Liver (tissue), 8 donors: ENCODE measurements at regions not wholly inside any gene's neighbourhood (a gene's known extent, or its start where the extent isn't known, plus 50 kb on each side); places are given as distances from the start of the nearest gene placed in this dataset.

Experiments used
- DNase-seq: peaks from one replicate; pipeline ENCODE4 v3.0.0-alpha.2; 2017; ENCODE audit warnings: low spot score
- H3K27ac ChIP-seq, 2 donors: one replicate each; pipeline ENCODE4 v1.7.0; 2013; ENCODE audit warnings: inconsistent platforms in 2 of 2, low read length in 2 of 2, control low read depth in 1 of 2, low read depth in 1 of 2, mild to moderate bottlenecking in 1 of 2
- H3K27me3 ChIP-seq, 4 donors: one replicate each; pipeline versions ENCODE4 v1.6.1 to v1.7.0; 2013; ENCODE audit warnings: low read length in 3 of 4, inconsistent platforms in 1 of 4, mild to moderate bottlenecking in 1 of 4, moderate library complexity in 1 of 4; ENCODE audit not compliant: control insufficient read depth in 4 of 4, insufficient read depth in 4 of 4
- H3K36me3 ChIP-seq, 4 donors: one replicate each; pipeline versions ENCODE4 v1.6.1 to v1.7.0; 2013; ENCODE audit warnings: low read length in 3 of 4, mild to moderate bottlenecking in 3 of 4, low read depth in 1 of 4, moderate library complexity in 1 of 4; ENCODE audit not compliant: control insufficient read depth in 4 of 4, insufficient read depth in 3 of 4
- H3K4me1 ChIP-seq, 4 donors: one replicate each; pipeline versions ENCODE4 v1.6.1 to v1.7.0; 2013; ENCODE audit warnings: low read length in 3 of 4, mild to moderate bottlenecking in 3 of 4, moderate library complexity in 1 of 4; ENCODE audit not compliant: control insufficient read depth in 4 of 4, insufficient read depth in 4 of 4
- H3K4me3 ChIP-seq, 3 donors: one replicate each; pipeline versions ENCODE4 v1.6.1 to v1.7.0; 2013; ENCODE audit warnings: low read length in 3 of 3, control low read depth in 1 of 3, low read depth in 1 of 3, mild to moderate bottlenecking in 1 of 3
- H3K9ac ChIP-seq, 2 donors: one replicate each; pipeline ENCODE4 v1.7.0; 2013; ENCODE audit warnings: low read length in 2 of 2, mild to moderate bottlenecking in 2 of 2, moderate library complexity in 2 of 2, control low read depth in 1 of 2, low read depth in 1 of 2
- H3K9me3 ChIP-seq, 4 donors: one replicate each; pipeline versions ENCODE4 v1.6.1 to v1.7.0; 2013; ENCODE audit warnings: low read length in 3 of 4; ENCODE audit not compliant: control insufficient read depth in 4 of 4
- CTCF ChIP-seq: fragments of 150-350 bp; IDR thresholded peaks from 2 replicates; pipeline ENCODE4 v1.5.1; 2017; ENCODE audit warnings: improper control_type of control experiment, low read depth, low read length; ENCODE audit not compliant: missing input control
- EGR1 ChIP-seq, 2 donors: IDR thresholded peaks; 2 replicates each; pipeline ENCODE4 v1.6.1; 2016 to 2018; ENCODE audit warnings: antibody characterized with exemption in 2 of 2, low read depth in 2 of 2
- FOXA1 ChIP-seq: IDR thresholded peaks from 2 replicates; pipeline ENCODE4 v1.6.1; 2016; ENCODE audit warnings: antibody characterized with exemption
- FOXA2 ChIP-seq: IDR thresholded peaks from 2 replicates; pipeline ENCODE4 v1.6.1; 2016; ENCODE audit warnings: antibody characterized with exemption
- GABPA ChIP-seq, 2 donors: IDR thresholded peaks in 1 of 2; conservative IDR thresholded peaks in 1 of 2; 2 replicates each; pipeline ENCODE4 v1.6.1; 2016; ENCODE audit warnings: antibody characterized with exemption in 2 of 2, mild to moderate bottlenecking in 1 of 2, moderate library complexity in 1 of 2
- HNF4G ChIP-seq: IDR thresholded peaks from 2 replicates; pipeline ENCODE4 v1.6.1; 2016; ENCODE audit warnings: antibody characterized with exemption
- JUND ChIP-seq, 2 donors: IDR thresholded peaks; 2 replicates each; pipeline ENCODE4 v1.6.1; 2016; ENCODE audit warnings: antibody characterized with exemption in 2 of 2
- MAX ChIP-seq: IDR thresholded peaks from 2 replicates; pipeline ENCODE4 v1.6.1; 2016; ENCODE audit warnings: antibody characterized with exemption
- RAD21 ChIP-seq, 2 donors: IDR thresholded peaks; 2 replicates each; pipeline ENCODE4 v1.6.1; 2016; ENCODE audit warnings: antibody characterized with exemption in 2 of 2, mild to moderate bottlenecking in 2 of 2
- REST ChIP-seq: IDR thresholded peaks from 2 replicates; pipeline ENCODE4 v1.6.1; 2016; ENCODE audit warnings: antibody characterized with exemption, mild to moderate bottlenecking
- SP1 ChIP-seq: IDR thresholded peaks from 2 replicates; pipeline ENCODE4 v1.6.1; 2018; ENCODE audit warnings: antibody characterized with exemption, mild to moderate bottlenecking
- TAF1 ChIP-seq: conservative IDR thresholded peaks from 2 replicates; pipeline ENCODE4 v1.6.1; 2016; ENCODE audit warnings: antibody characterized with exemption, mild to moderate bottlenecking
- YY1 ChIP-seq: IDR thresholded peaks from 2 replicates; pipeline ENCODE4 v1.6.1; 2016; ENCODE audit warnings: antibody characterized with exemption, mild to moderate bottlenecking
- ZBTB33 ChIP-seq: IDR thresholded peaks from 2 replicates; pipeline ENCODE4 v1.6.1; 2016; ENCODE audit warnings: antibody characterized with exemption
- WGBS: extraction: QIAGEN DNeasy Blood & Tissue Kit; methylation state at CpG from one replicate; pipeline ENCODE4 v1.1.7; 2013; 5-methylcytosine and 5-hydroxymethylcytosine counted together
- donor health status: healthy.
- donor health status: healthy.
- donor health status: healthy.
- donor health status: healthy.
- donor health status: healthy.

GRCh38 chr17:79465681-79466025, 145.2 kb downstream of the RBFOX3 start (continued):
- TF ChIP-seq MAX (no peak), GABPA (IDR thresholded peaks at IDR 0.05 in 1 of 2, conservative IDR thresholded peaks at IDR 0.05 in 1 of 2) (no peak), SP1 (no peak)

- WGBS: 62% methylated on average over 25 of the region's 25 CpGs
- Histone ChIP-seq H3K27ac (no peak overlapping the region), H3K9ac (no peak overlapping the region), H3K4me3 (no peak overlapping the region), H3K27me3 (peaks cover 0 to 15% (median 0%) of the 10 kb centered on the region in 4 donors), H3K4me1 (no peaks in the 10 kb centered on the region), H3K36me3 (no peaks in the 10 kb centered on the region), H3K9me3 (no peaks in the 10 kb centered on the region)
- TF ChIP-seq HNF4G (no peak), FOXA1 (no peak), TAF1 (no peak), FOXA2 (no peak), YY1 (no peak), EGR1 (IDR thresholded peaks at IDR 0.05; ENCODE audit: low read depth in 2 of 2) (no peak), GABPA (IDR thresholded peaks at IDR 0.05 in 1 of 2, conservative IDR thresholded peaks at IDR 0.05 in 1 of 2) (no peak), CTCF (no peak), MAX (no peak), RAD21 (IDR thresholded peaks at IDR 0.05) (no peak), REST (no peak), SP1 (no peak)
- DNase-seq: no peak
These were observed 145.7 kb downstream of the RBFOX3 start for GRCh38 chr17:79465011-79465680.

GRCh38 chr17:79464318-79465010, 146.4 kb downstream of the RBFOX3 start:
- Histone ChIP-seq H3K36me3 (no peaks in the 10 kb centered on the region), H3K9me3 (no peaks in the 10 kb centered on the region), H3K9ac (no peak overlapping the region), H3K4me1 (no peaks in the 10 kb centered on the region), H3K27me3 (peaks cover 0 to 15% (median 0%) of the 10 kb centered on the region in 4 donors), H3K27ac (no peak overlapping the region), H3K4me3 (no peak overlapping the region)
- DNase-seq: no peak
- WGBS: 77% methylated on average over 28 of the region's 28 CpGs
- TF ChIP-seq ZBTB33: no peak
- no peak for TF ChIP-seq JUND (IDR thresholded peaks at IDR 0.05)
- no peak for TF ChIP-seq FOXA2
- TF ChIP-seq GABPA (IDR thresholded peaks at IDR 0.05 in 1 of 2, conservative IDR thresholded peaks at IDR 0.05 in 1 of 2): no peak
